Activated T-helper 17 cell treated with anti-CD3 and anti-CD28 coated beads, Interleukin-2, amount 50 U/mL, for 72 hours (primary cell): ENCODE measurements at regions not wholly inside any gene's neighbourhood (a gene's known extent, or its start where the extent isn't known, plus 50 kb on each side); places are given as distances from the start of the nearest gene placed in this dataset.

Source experiments
- ATAC-seq: fragments of 150-1000 bp; cut with Tn5 transposase; replicated peaks from 2 replicates; pipeline ENCODE4 v1.10.0; 2021; ENCODE audit warnings: mild to moderate bottlenecking, moderate library complexity
- H3K27ac Mint-ChIP-seq: one replicate; pipeline ENCODE4 v1.8.0; 2022; ENCODE audit warnings: mixed read lengths
- H3K27me3 Mint-ChIP-seq: one replicate; pipeline ENCODE4 v1.8.0; 2022; ENCODE audit warnings: mixed read lengths
- H3K36me3 Mint-ChIP-seq: one replicate; pipeline ENCODE4 v1.8.0; 2022; ENCODE audit warnings: low read depth, mild to moderate bottlenecking, mixed read lengths
- H3K4me1 Mint-ChIP-seq: one replicate; pipeline ENCODE4 v1.8.0; 2022; ENCODE audit warnings: mixed read lengths
- H3K4me3 Mint-ChIP-seq: one replicate; pipeline ENCODE4 v1.8.0; 2022; ENCODE audit warnings: mild to moderate bottlenecking, mixed read lengths
- H3K9me3 Mint-ChIP-seq: one replicate; pipeline ENCODE4 v1.8.0; 2022; ENCODE audit warnings: mixed read lengths

DNA sequence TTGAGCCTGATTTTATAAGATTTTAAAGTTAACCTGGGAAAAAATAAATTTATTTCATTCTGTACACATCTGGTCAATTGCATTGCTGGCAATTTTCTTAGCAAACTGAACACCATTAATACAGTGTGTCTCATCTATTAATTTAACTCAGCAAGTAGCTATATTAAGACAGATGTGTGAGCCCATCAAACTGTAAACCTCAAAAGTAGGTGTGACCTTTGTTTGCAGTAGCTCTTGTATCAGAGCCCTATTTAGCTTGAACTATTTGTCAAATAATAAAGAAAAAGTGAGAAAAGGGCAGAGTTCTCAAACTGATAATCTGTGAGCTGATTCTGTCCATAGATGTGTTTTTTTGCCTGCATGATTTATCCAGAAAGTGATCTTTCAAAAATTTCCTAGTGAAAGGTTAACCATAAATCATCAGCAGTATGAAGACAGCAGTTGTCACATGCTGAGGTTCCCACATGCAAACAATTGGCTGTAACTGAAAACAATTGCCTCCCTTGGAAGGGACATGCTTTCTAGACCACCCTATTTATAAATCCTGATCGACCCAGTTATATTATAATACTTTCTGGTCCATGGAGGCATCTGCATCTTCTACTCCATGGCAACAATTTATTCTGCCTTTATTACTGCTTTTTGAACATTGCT is 646.5 kb downstream of the NSUN3 start:
- Mint-ChIP-seq H3K4me3 (no peak overlapping the region), H3K27me3 (no peaks in the 10 kb centered on the region), H3K36me3 (no peaks in the 10 kb centered on the region), H3K9me3 (peaks cover 13% of the 10 kb centered on the region), H3K27ac (no peak overlapping the region), H3K4me1 (no peaks in the 10 kb centered on the region)
- no peak for ATAC-seq

DNA sequence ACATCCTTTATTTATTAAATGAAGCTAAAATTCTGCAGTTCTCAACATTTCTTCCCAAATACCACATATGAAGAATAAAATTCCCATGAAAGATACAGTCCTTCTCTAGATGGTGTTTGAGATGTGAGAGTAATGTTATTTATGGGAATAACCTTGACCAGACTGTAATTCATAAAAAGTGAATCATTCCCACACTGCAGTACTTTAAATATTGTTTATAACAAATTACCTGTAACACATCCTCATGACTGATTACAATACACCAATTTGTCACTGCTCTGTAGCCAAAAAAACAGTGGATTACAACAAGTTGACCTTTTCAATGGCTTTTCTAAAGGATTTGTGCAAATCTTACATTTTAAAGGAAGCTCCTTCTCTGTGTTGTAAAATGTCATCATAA is 651.3 kb downstream of the NSUN3 start:
- H3K9me3 Mint-ChIP-seq: peaks cover 15% of the 10 kb centered on the region
- no peaks in the 10 kb centered on the region for H3K27me3 Mint-ChIP-seq
- ATAC-seq: no peak
- H3K4me3 Mint-ChIP-seq: no peak overlapping the region
- H3K36me3 Mint-ChIP-seq: no peaks in the 10 kb centered on the region
- no peaks in the 10 kb centered on the region for H3K4me1 Mint-ChIP-seq
- H3K27ac Mint-ChIP-seq: no peak overlapping the region

DNA sequence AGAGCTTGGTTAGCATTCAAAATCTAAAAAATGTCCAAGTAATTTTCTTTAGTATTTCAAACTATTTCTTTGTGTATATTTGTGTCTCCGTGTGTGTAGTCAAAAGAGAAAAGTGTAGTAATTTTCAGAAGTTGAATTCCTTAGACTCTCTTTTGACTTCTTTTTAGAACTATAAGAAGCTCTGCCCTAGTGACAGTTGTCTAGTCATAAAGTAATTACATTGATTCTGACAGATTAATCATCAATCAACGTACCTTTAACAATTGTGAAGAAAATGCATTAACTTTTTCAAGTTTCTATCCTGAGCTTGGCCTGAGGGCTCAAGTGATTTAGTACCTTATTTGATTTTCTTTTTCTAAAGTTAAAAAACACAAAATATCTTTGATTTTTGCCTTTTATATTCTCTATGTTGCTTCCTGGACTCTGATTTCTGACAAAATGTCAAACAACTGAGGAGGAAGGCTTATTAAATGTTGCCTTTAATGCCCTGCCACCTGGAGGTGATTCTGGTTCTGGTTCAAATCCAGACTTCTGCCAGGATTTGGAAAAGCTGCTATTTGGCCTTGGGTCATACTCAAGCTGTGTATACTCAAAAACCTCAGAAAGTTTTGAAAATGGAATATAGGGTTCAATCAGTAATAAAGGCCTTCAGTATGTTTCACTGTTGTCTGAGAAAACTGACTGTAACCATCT is 653.6 kb downstream of the NSUN3 start:
- Mint-ChIP-seq H3K9me3 (peaks cover 12% of the 10 kb centered on the region), H3K27ac (no peak overlapping the region), H3K4me3 (no peak overlapping the region), H3K36me3 (no peaks in the 10 kb centered on the region), H3K27me3 (no peaks in the 10 kb centered on the region), H3K4me1 (no peaks in the 10 kb centered on the region)
- no peak for ATAC-seq

DNA sequence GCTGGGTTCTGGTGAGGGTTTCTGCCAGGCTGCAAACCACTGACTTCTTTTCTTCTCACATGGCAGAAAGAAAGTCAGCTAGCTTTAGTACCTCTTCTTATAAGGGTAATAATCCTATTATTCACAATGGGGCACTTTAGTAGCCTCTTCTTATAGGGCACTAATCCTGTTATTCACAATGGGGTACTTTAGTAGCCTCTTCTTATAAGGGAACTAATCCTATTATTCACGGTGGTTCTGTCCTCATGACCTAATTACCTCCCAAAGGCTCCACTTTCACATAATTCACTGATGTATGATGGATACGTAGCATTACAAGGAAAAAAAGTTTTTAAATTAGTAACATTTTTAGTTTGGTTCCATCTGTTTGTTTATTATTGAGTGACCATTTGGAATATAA is 671.3 kb downstream of the NSUN3 start:
- no peaks in the 10 kb centered on the region for H3K4me1 Mint-ChIP-seq
- no peaks in the 10 kb centered on the region for H3K27me3 Mint-ChIP-seq
- no peak overlapping the region for H3K27ac Mint-ChIP-seq
- H3K9me3 Mint-ChIP-seq: peaks cover 3% of the 10 kb centered on the region
- ATAC-seq: no peak
- no peak overlapping the region for H3K4me3 Mint-ChIP-seq
- no peaks in the 10 kb centered on the region for H3K36me3 Mint-ChIP-seq

DNA sequence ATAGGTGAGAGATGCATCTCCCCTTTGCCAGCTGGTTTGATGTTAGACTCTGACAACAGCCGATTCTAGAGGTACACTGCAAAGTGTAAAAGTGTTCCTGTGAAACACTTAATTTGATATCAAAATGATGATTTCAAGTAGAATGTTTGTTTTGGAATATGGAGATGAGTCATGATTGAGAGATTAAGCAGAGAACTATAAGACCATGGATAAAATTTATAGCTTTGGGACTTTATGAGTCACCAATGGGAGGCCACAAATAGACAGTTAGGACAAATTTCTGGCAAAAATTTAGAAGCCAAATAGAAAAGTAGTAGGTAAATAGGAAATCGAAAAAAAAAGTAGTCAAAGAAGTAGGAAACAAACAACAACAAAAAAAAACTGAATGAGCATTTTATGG is 672.5 kb downstream of the NSUN3 start:
- H3K4me3 Mint-ChIP-seq: no peak overlapping the region
- no peaks in the 10 kb centered on the region for H3K36me3 Mint-ChIP-seq
- H3K27me3 Mint-ChIP-seq: no peaks in the 10 kb centered on the region
- H3K4me1 Mint-ChIP-seq: no peaks in the 10 kb centered on the region
- peaks cover 3% of the 10 kb centered on the region for H3K9me3 Mint-ChIP-seq
- ATAC-seq: no peak
- H3K27ac Mint-ChIP-seq: no peak overlapping the region

DNA sequence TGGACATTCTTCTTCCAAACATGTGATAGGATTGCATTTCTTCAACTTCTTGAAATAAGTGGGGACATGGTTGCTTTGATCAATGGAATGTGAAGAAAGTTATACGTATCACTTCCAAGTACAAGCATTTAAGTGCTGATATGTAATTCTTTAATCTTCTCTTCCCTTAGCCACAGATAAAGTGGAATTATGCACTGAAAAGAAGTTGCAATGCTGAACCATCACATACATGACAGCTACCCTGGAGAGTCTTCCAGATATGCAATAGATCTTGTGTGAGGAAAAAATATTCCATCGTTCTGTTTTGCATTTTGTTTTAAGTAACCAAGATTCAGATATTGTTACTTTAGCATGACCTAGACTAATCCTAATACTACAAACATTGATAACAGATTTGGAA is 674.3 kb downstream of the NSUN3 start:
- no peak overlapping the region for H3K4me3 Mint-ChIP-seq
- peaks cover 3% of the 10 kb centered on the region for H3K9me3 Mint-ChIP-seq
- no peak for ATAC-seq

DNA sequence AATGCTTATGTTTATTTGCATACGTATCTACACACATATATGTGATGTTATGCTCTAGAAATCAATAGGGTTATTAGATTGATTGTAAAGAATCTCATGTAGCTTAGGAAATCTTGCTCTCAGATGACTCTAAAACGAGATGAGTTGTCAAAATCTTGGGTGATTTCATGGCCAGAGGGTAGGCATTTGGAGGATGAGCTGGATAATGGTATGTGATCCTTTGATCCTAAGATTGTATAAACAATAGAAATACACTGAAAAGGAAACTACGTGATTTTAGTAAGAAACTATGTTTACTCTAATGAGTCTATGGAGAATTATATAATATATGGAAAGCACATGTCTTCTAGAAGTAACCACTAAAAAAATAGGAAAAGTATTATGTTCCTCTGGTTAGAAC is 676.6 kb downstream of the NSUN3 start:
- Mint-ChIP-seq H3K4me1 (no peaks in the 10 kb centered on the region), H3K27me3 (no peaks in the 10 kb centered on the region), H3K36me3 (no peaks in the 10 kb centered on the region), H3K27ac (no peak overlapping the region), H3K9me3 (peaks cover 12% of the 10 kb centered on the region), H3K4me3 (no peak overlapping the region)
- no peak for ATAC-seq

More for the DNA sequence above, 674.3 kb downstream of the NSUN3 start:
- Mint-ChIP-seq H3K36me3 (no peaks in the 10 kb centered on the region), H3K4me1 (no peaks in the 10 kb centered on the region), H3K27me3 (no peaks in the 10 kb centered on the region), H3K27ac (no peak overlapping the region)

DNA sequence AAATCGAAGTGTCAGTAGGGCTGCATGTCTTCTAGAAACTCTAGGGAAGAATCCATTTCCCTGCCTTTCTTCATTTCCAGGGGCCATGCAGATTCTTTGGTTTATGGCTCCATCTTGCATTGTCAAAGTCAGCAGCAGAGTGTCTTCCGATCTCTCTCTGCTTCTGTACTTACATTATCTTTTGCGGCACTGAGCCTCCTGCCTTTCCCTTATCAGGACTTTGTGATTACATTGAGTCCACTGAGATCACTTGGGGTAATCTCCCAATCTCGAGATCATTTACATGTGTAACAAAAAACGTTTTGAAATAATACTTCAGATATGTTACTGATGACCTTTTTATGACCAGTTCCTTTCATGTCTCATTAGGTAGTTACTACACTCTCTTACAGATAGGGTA is 695.9 kb downstream of the NSUN3 start:
- no peak for ATAC-seq
- H3K27ac Mint-ChIP-seq: no peak overlapping the region
- peaks cover 9% of the 10 kb centered on the region for H3K9me3 Mint-ChIP-seq
- H3K4me3 Mint-ChIP-seq: no peak overlapping the region
- H3K27me3 Mint-ChIP-seq: no peaks in the 10 kb centered on the region
- H3K4me1 Mint-ChIP-seq: no peaks in the 10 kb centered on the region
- H3K36me3 Mint-ChIP-seq: no peaks in the 10 kb centered on the region

DNA sequence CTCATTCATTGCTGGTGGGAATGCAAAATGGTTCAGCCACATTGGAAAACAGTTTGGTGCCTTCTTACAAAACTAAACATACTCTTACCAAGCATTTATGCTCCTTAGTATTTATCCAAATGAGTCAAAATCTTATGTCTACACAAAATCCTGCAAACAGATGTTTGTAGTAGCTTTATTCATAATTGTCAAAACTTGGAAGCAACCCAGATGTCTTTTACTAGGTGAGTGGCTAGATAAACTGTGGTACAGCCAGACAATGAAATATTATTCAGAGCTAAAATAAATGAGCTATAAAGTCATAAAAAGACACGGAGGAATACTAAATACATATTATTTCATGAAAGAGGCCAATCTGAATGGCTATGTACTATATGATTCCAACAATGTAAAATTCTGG is 709.5 kb downstream of the NSUN3 start:
- H3K9me3 Mint-ChIP-seq: peaks cover 4% of the 10 kb centered on the region
- no peak for ATAC-seq
- H3K4me1 Mint-ChIP-seq: no peaks in the 10 kb centered on the region
- H3K27ac Mint-ChIP-seq: no peak overlapping the region
- no peaks in the 10 kb centered on the region for H3K27me3 Mint-ChIP-seq
- H3K4me3 Mint-ChIP-seq: no peak overlapping the region
- H3K36me3 Mint-ChIP-seq: no peaks in the 10 kb centered on the region

DNA sequence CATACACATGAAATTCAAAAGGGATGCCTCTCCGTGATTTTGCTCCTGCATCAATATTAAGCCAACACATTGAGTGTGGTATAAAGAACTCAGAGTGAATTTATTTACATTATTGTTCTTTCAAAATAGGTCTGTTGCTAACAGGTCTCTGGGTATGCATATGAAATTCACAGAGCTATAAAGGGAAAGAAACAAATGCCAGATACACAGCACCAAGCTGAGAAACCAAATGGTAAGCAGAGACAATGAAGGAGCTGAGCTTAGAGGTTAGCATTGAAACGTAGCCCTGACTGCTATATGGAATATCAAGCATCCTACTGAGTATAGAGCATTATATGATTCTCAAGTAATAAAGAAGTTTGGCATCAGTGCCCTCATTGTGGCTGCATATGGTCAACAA is 712.9 kb downstream of the NSUN3 start:
- no peak overlapping the region for H3K27ac Mint-ChIP-seq
- no peaks in the 10 kb centered on the region for H3K4me1 Mint-ChIP-seq
- H3K36me3 Mint-ChIP-seq: no peaks in the 10 kb centered on the region
- no peaks in the 10 kb centered on the region for H3K9me3 Mint-ChIP-seq
- no peaks in the 10 kb centered on the region for H3K27me3 Mint-ChIP-seq
- no peak for ATAC-seq
- H3K4me3 Mint-ChIP-seq: no peak overlapping the region

DNA sequence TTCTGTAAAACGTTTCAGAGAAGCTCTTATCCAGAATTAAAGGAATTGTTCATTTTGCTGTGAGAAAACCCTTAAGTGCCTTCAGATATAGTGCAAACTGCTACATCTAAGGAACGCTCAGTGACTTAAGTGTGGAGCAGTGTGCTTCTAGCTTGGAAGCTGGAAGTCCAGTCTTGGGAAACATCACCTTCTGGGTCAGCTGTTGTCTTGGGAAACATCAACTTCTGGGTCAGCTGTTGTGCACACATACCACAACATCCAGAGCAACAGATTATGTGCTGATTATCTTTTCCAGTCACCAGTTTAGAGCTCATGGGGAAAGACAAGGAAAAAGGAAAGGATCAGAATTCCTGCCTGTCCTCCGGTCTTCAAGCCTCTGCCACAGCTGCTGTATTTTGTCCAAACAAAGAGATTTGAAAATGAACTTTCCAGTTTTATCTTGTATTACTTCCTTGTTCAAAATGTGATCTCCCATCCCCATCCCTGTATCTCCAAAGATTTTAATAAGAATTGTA is 713.6 kb downstream of the NSUN3 start:
- Mint-ChIP-seq H3K4me1 (no peaks in the 10 kb centered on the region), H3K27ac (no peak overlapping the region), H3K4me3 (no peak overlapping the region), H3K9me3 (peaks cover 2% of the 10 kb centered on the region), H3K36me3 (no peaks in the 10 kb centered on the region), H3K27me3 (no peaks in the 10 kb centered on the region)
- no peak for ATAC-seq

DNA sequence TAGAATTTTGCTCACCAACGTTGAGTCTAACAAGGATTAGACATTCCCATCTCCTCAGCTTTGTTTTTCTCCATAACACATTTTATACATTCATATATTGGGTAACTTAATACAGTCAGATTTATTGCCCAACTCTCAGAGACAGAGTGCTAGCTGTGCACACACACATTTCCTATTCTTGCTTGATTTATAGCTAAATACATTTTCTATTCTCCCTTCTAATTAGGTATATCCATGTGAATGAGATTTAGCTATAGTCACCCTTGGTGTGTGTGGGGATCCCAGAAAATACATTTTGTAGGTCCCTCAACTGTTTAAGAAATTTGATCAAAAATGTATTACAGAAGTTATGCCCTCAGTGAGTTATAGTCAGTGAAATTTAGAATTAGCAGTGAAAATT is 715.4 kb downstream of the NSUN3 start:
- Mint-ChIP-seq H3K4me1 (no peaks in the 10 kb centered on the region), H3K27me3 (no peaks in the 10 kb centered on the region), H3K9me3 (peaks cover 3% of the 10 kb centered on the region), H3K36me3 (no peaks in the 10 kb centered on the region), H3K4me3 (no peak overlapping the region), H3K27ac (no peak overlapping the region)
- no peak for ATAC-seq

DNA sequence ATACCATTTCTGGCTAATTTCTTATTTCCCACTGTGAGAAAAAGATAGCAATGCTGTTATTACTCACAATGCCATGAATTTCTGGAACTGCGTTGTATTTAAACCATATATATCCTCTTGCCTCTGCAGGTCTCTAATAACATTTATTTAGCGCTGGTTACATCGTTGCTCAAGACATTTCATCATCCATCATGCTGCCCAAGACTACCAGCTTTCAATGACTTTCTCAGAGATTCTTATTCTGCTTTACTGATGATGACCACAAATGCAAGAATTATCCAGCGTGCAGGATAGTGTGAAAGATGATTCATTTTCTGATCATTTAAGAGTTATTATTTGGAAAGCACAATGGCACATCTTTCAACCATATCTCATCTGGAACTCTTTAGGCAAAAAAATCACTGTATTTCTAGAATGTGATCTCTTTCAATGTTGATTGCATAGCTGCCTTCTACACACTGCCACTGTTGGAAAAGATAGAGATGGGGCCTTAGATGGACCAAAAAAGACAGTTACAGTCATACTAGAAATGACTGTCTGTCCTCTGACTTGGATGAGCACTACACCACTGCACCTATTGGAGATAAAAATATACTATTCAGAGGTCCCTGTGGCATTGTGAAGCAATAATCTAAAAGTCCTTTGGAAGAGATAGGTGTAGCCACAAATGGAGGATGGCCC is 716.1 kb downstream of the NSUN3 start:
- H3K4me3 Mint-ChIP-seq: no peak overlapping the region
- H3K9me3 Mint-ChIP-seq: peaks cover 3% of the 10 kb centered on the region
- no peak overlapping the region for H3K27ac Mint-ChIP-seq
- ATAC-seq: no peak
- H3K27me3 Mint-ChIP-seq: no peaks in the 10 kb centered on the region
- no peaks in the 10 kb centered on the region for H3K36me3 Mint-ChIP-seq
- H3K4me1 Mint-ChIP-seq: no peaks in the 10 kb centered on the region

DNA sequence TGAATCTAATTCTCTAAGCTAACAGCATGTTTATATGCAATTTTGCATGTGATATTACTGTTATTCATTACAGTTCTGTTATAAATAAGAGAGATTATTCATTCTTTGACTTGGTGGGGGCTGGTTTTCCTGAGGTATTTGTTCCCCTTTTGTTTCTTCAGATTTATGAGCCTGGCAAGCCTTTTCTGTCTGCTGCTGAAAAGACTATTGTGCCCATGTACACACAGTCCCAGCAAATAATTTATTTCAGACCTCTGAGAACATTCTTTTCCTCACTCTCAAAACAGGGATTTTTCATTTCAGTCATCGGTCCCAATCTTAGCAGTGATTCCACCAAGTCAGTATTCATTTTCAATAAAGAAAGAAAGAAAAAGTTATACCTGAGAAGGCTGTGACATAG is 716.8 kb downstream of the NSUN3 start:
- no peaks in the 10 kb centered on the region for H3K27me3 Mint-ChIP-seq
- H3K27ac Mint-ChIP-seq: no peak overlapping the region
- no peak for ATAC-seq
- H3K4me3 Mint-ChIP-seq: no peak overlapping the region
- H3K9me3 Mint-ChIP-seq: peaks cover 3% of the 10 kb centered on the region
- H3K4me1 Mint-ChIP-seq: no peaks in the 10 kb centered on the region
- H3K36me3 Mint-ChIP-seq: no peaks in the 10 kb centered on the region

DNA sequence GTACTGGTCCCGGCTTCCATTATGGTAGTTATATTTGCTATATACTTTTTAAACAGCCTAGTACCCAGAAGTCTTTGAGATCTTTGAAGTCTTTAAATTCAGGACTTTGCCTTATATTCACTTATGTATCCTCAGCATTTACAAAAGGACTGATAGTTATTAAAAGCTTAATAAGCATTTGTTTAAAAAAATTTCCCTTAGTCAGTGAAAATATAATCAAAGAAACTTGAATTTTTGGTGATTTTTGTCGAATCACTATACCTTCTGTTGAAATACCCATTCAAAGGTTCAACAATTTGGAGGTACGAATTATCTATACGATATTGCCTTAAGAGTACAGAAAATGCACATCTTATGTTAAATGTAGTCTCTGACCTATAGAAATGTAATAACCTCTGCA is 721.4 kb downstream of the NSUN3 start:
- no peaks in the 10 kb centered on the region for H3K36me3 Mint-ChIP-seq
- H3K27me3 Mint-ChIP-seq: no peaks in the 10 kb centered on the region
- H3K27ac Mint-ChIP-seq: no peak overlapping the region
- peaks cover 3% of the 10 kb centered on the region for H3K9me3 Mint-ChIP-seq
- H3K4me3 Mint-ChIP-seq: no peak overlapping the region
- H3K4me1 Mint-ChIP-seq: no peaks in the 10 kb centered on the region
- no peak for ATAC-seq
